Mesodermal cell (in vitro differentiated cells): ENCODE measurements at regions not wholly inside any gene's neighbourhood (a gene's known extent, or its start where the extent isn't known, plus 50 kb on each side); places are given as distances from the start of the nearest gene placed in this dataset.

Source experiments
- H3K27ac ChIP-seq: 2 replicates; pipeline ENCODE4 v1.7.0; 2013; ENCODE audit warnings: mild to moderate bottlenecking, low read depth, low read length, moderate library complexity; ENCODE audit not compliant: severe bottlenecking
- H3K36me3 ChIP-seq: 2 replicates; pipeline ENCODE4 v1.7.1; 2013; ENCODE audit warnings: mild to moderate bottlenecking, low read length, moderate library complexity; ENCODE audit not compliant: control insufficient read depth, insufficient read depth
- H3K4me1 ChIP-seq: one replicate; pipeline ENCODE4 v1.7.1; 2013; ENCODE audit warnings: mild to moderate bottlenecking, low read length; ENCODE audit not compliant: insufficient read depth, control insufficient read depth, poor library complexity, severe bottlenecking
- H3K4me3 ChIP-seq: 2 replicates; pipeline ENCODE4 v1.7.0; 2013; ENCODE audit warnings: low read length, control low read depth, mild to moderate bottlenecking; ENCODE audit not compliant: insufficient read depth, poor library complexity, severe bottlenecking; ENCODE audit errors: extremely low read depth
- H3K9me3 ChIP-seq: 2 replicates; pipeline ENCODE4 v1.7.1; 2013; ENCODE audit warnings: mild to moderate bottlenecking, low read length, moderate library complexity; ENCODE audit not compliant: control insufficient read depth
- WGBS, 2 experiments: methylation state at CpG; one replicate each; pipeline ENCODE4 v1.1.5; 2013; ENCODE audit warnings: missing lambda C conversion rate in 2 of 2; ENCODE audit not compliant: insufficient coverage in 2 of 2; 5-methylcytosine and 5-hydroxymethylcytosine counted together

GRCh38 chr9:28921857-28922500 lies 1348.7 kb upstream of the C9orf72 start:
- no peaks in the 10 kb centered on the region for H3K36me3 ChIP-seq
- no CpG with 5 or more reads among the region's 3 CpGs for WGBS, 2 experiments
- H3K4me3 ChIP-seq, result no peak overlapping the region

GRCh38 chr9:28922891-28923290 lies 1349.6 kb upstream of the C9orf72 start:
- Histone ChIP-seq H3K9me3 (no peaks in the 10 kb centered on the region), H3K4me1 (no peaks in the 10 kb centered on the region), H3K27ac (no peak overlapping the region), H3K4me3 (no peak overlapping the region), H3K36me3 (no peaks in the 10 kb centered on the region)
- WGBS, 2 experiments, result 80 to 83% methylated on average over 1 to 3 of the region's 4 CpGs

More at GRCh38 chr9:28921857-28922500, 1348.7 kb upstream of the C9orf72 start:
- Histone ChIP-seq H3K27ac (no peak overlapping the region), H3K9me3 (no peaks in the 10 kb centered on the region), H3K4me1 (no peaks in the 10 kb centered on the region)

DNA sequence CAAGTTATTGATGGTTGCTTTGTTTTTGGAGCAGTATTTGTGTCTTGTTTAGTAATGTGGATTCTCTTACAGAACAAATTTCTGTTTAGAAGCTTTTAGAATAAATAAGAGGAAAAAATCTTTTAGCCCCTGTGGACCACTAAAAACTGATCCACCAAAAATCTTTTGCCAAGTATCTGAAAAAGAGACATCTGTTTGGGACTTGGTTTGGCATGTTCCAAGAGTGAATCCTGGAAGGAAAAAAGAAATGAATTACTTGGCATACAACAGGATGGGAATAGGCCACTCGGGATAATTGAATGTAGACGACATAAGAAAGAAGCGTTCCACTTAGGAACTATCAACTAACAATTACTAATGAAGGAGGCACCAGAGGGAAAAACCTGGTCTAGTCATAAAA lies 1350.1 kb upstream of the C9orf72 start:
- WGBS, 2 experiments, result 100% methylated on average over 1 of the region's 3 CpGs; no CpG with 5 or more reads in 1 of the 2 experiments
- Histone ChIP-seq H3K4me1 (no peaks in the 10 kb centered on the region), H3K9me3 (no peaks in the 10 kb centered on the region), H3K36me3 (no peaks in the 10 kb centered on the region), H3K27ac (no peak overlapping the region), H3K4me3 (no peak overlapping the region)

DNA sequence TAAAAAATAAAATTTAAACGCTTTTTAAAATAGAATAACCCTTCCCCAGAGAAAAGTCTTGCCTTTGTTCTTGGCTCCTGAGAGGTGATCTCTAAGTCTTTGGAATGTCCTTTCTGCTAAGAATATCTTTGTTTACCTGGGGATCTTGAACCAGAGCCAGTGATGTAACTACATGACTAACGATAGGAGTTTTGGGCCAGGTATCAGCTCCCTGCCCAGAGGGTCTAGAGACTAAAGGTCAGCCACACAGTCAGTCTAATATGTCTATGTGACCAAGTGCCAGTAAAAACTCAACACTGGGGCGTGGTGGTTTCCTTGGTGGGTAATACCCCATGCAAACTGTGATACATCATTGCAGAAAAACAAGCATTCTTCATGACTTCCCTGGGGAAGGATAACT lies 1351.9 kb upstream of the C9orf72 start:
- Histone ChIP-seq H3K4me3 (no peak overlapping the region), H3K27ac (no peak overlapping the region), H3K36me3 (no peaks in the 10 kb centered on the region), H3K4me1 (no peaks in the 10 kb centered on the region), H3K9me3 (no peaks in the 10 kb centered on the region)
- 89 to 91% methylated on average over 2 of the region's 3 CpGs for WGBS, 2 experiments

DNA sequence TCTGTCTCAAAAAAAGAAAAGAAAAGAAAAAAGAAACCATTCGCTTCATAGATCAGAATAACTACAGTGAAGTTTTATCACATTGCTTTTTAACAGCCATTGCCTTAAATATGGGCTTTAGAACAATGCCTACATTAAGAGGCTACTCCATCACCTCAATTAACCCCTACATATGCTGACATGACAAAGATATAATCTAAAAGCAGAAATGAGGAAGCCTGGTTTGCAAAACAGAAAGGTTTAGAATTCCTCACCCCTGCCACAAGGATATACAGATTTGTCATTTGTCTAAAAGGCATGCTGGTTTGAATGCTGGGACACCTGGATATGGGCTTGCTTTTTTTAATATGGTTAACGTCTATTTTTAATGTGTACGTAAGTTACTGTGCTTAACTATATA lies 1353.0 kb upstream of the C9orf72 start:
- WGBS, 2 experiments, result 100% methylated on average over 1 of the region's 3 CpGs; no CpG with 5 or more reads in 1 of the 2 experiments
- Histone ChIP-seq H3K36me3 (no peaks in the 10 kb centered on the region), H3K9me3 (no peaks in the 10 kb centered on the region), H3K27ac (no peak overlapping the region), H3K4me3 (no peak overlapping the region), H3K4me1 (no peaks in the 10 kb centered on the region)

- Histone ChIP-seq H3K36me3 (no peaks in the 10 kb centered on the region), H3K4me1 (no peaks in the 10 kb centered on the region), H3K9me3 (no peaks in the 10 kb centered on the region), H3K4me3 (no peak overlapping the region), H3K27ac (no peak overlapping the region)
- no CpG with 5 or more reads among the region's 1 CpG for WGBS, 2 experiments
Observed at GRCh38 chr9:28927691-28928090, 1354.4 kb upstream of the C9orf72 start.

GRCh38 chr9:28929433-28929832 lies 1356.2 kb upstream of the C9orf72 start:
- WGBS, 2 experiments, result 100% methylated on average over 1 of the region's 3 CpGs
- no peaks in the 10 kb centered on the region for H3K36me3 ChIP-seq
- H3K9me3 ChIP-seq, result no peaks in the 10 kb centered on the region
- H3K4me3 ChIP-seq, result no peak overlapping the region
- H3K4me1 ChIP-seq, result no peaks in the 10 kb centered on the region
- no peak overlapping the region for H3K27ac ChIP-seq

- WGBS, 2 experiments, result 60 to 80% methylated on average over 1 of the region's 3 CpGs
- Histone ChIP-seq H3K27ac (no peak overlapping the region), H3K4me3 (no peak overlapping the region), H3K4me1 (no peaks in the 10 kb centered on the region), H3K36me3 (no peaks in the 10 kb centered on the region), H3K9me3 (no peaks in the 10 kb centered on the region)
Observed at GRCh38 chr9:28930766-28931165, 1357.5 kb upstream of the C9orf72 start.

- Histone ChIP-seq H3K36me3 (no peaks in the 10 kb centered on the region), H3K27ac (no peak overlapping the region), H3K4me1 (no peaks in the 10 kb centered on the region), H3K4me3 (no peak overlapping the region), H3K9me3 (no peaks in the 10 kb centered on the region)
Observed at GRCh38 chr9:28934111-28934510, 1360.8 kb upstream of the C9orf72 start.

DNA sequence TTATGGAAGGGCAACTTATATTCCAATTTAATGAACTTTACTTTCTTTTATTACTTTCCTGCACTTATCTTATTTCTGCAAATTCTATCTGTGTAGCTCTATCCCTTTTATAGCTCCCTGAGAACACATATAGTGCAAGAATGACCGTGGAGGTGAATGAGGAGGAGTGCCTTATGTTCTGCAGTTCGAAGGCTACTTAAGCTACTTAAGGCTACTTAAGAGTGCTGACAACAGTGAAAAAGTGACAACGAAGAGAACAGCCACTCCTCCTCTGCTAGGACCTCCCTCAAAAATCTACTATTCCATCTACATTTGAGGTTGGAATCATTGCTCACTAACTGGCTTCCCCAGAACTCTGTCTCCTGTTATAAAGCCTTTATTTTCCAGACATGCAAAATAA lies 1365.7 kb upstream of the C9orf72 start:
- H3K4me3 ChIP-seq, result no peak overlapping the region
- H3K4me1 ChIP-seq, result no peaks in the 10 kb centered on the region
- H3K36me3 ChIP-seq, result no peaks in the 10 kb centered on the region
- H3K27ac ChIP-seq, result no peak overlapping the region
- 56 to 83% methylated on average over 1 of the region's 3 CpGs for WGBS, 2 experiments
- H3K9me3 ChIP-seq, result no peaks in the 10 kb centered on the region

DNA sequence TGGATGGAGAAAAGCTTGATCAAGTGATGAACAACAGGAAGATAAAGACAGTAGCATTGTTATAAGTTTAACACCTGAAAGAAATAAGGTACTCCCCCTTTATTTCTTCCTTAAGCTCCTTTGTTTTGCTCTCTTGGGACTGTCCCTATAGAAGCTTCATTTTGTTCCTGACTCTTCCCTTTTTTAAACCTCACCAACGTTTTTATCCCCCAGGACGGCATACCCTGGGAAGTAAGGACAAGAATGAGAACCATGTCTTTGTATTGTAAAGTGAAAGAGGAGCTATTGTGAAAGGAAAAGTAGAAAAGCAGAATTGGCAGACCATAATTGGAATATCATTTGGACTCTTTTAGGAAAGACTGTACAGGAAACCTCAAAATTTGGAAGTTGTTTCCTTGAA lies 1368.6 kb upstream of the C9orf72 start:
- no peaks in the 10 kb centered on the region for H3K9me3 ChIP-seq
- no peaks in the 10 kb centered on the region for H3K4me1 ChIP-seq
- no CpG with 5 or more reads among the region's 2 CpGs for WGBS, 2 experiments
- H3K27ac ChIP-seq, result no peak overlapping the region
- no peaks in the 10 kb centered on the region for H3K36me3 ChIP-seq
- no peak overlapping the region for H3K4me3 ChIP-seq
